Fibroblast of villous mesenchyme (primary cell): ENCODE measurements at regions not wholly inside any gene's neighbourhood (a gene's known extent, or its start where the extent isn't known, plus 50 kb on each side); places are given as distances from the start of the nearest gene placed in this dataset.

ENCODE experiments used
- DNase-seq: peaks from one replicate; pipeline ENCODE4 v3.0.0-alpha.2; 2010; ENCODE audit warnings: low read depth
- H3K4me3 ChIP-seq: 2 replicates; pipeline ENCODE4 v1.5.1; 2011; ENCODE audit warnings: low read depth, mild to moderate bottlenecking, low read length
- CTCF ChIP-seq: IDR thresholded peaks from 2 replicates; pipeline ENCODE4 v1.5.1; 2012; ENCODE audit warnings: low read depth, mild to moderate bottlenecking, low read length; ENCODE audit not compliant: insufficient read depth

- no peak for DNase-seq
- peak overlapping the region; percentile 83 for H3K4me3 ChIP-seq
- no peak for TF ChIP-seq CTCF
Observed at GRCh38 chr1:9183898-9184297, 50.7 kb upstream of the H6PD start.

DNA sequence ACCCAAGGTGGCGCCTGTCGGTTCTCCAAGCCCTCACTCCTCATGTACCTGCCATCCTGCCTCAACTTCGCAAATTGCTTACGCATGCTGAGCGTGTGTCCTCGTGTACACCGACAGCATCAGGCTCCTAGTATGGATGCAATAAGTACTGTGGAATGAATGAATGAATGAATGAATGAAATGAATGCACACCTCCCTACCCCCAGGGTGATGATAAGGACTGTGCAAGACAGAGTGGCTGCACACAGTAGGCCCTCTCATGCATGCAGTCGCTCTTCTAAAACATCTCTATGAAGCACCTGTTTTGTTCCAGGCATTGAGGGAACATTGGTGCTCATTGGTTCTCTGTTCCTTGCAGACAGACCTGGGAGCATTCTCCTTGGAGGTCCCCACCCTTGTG lies 49.8 kb upstream of the H6PD start:
- no peak for TF ChIP-seq CTCF
- DNase-seq = no peak
- no peak overlapping the region for H3K4me3 ChIP-seq
